GM18508 (cell line): ENCODE measurements at regions not wholly inside any gene's neighbourhood (a gene's known extent, or its start where the extent isn't known, plus 50 kb on each side); places are given as distances from the start of the nearest gene placed in this dataset.
"Not testable (repeated sequence)": the region's sequence is repeated elsewhere in the genome, so short reads cannot be mapped to it uniquely, and the experiment has no call there.

Experiments
- ATAC-seq: cut with Tn5 transposase; IDR thresholded peaks from one replicate; pipeline ENCODE4 v1.9.1; 2021; ENCODE audit warnings: moderate number of reproducible peaks; ENCODE audit not compliant: insufficient read depth, unreplicated experiment

- no peak for ATAC-seq
Measured at GRCh38 chr1:60920561-60920960, 161.8 kb upstream of the NFIA start.

- no peak for ATAC-seq
Measured at GRCh38 chr1:60918867-60919266, 163.5 kb upstream of the NFIA start.

- no peak for ATAC-seq
Measured at GRCh38 chr1:60916906-60917305, 165.5 kb upstream of the NFIA start.

- no peak for ATAC-seq
Measured at GRCh38 chr1:60916199-60916598, 166.2 kb upstream of the NFIA start.

GRCh38 chr1:60915441-60915840 is 166.9 kb upstream of the NFIA start:
- ATAC-seq: no peak

- ATAC-seq: no peak
Measured at GRCh38 chr1:60914982-60915381, 167.4 kb upstream of the NFIA start.

GRCh38 chr1:60913708-60914107 is 168.7 kb upstream of the NFIA start:
- not testable (repeated sequence) for ATAC-seq

- ATAC-seq: no peak
Measured at GRCh38 chr1:60913039-60913438, 169.3 kb upstream of the NFIA start.

GRCh38 chr1:60911966-60912697 is 170.2 kb upstream of the NFIA start:
- ATAC-seq: no peak

- no peak for ATAC-seq
Measured at GRCh38 chr1:60908159-60908558, 174.2 kb upstream of the NFIA start.

- no peak for ATAC-seq
Measured at GRCh38 chr1:60906526-60906925, 175.8 kb upstream of the NFIA start.

- no peak for ATAC-seq
Measured at GRCh38 chr1:60906039-60906438, 176.3 kb upstream of the NFIA start.

GRCh38 chr1:60904099-60904851 is 178.1 kb upstream of the NFIA start:
- ATAC-seq: no peak

GRCh38 chr1:60903591-60903990 is 178.8 kb upstream of the NFIA start:
- no peak for ATAC-seq

GRCh38 chr1:60899464-60899863 is 182.9 kb upstream of the NFIA start:
- ATAC-seq: no peak

GRCh38 chr1:60898987-60899386 is 183.4 kb upstream of the NFIA start:
- ATAC-seq: peak; percentile 76

GRCh38 chr1:60898413-60898812 is 183.9 kb upstream of the NFIA start:
- no peak for ATAC-seq

- no peak for ATAC-seq
Measured at GRCh38 chr1:60896701-60897363, 185.5 kb upstream of the NFIA start.

GRCh38 chr1:60895701-60896100 is 186.7 kb upstream of the NFIA start:
- no peak for ATAC-seq

- ATAC-seq: no peak
Measured at GRCh38 chr1:60895252-60895651, 187.1 kb upstream of the NFIA start.

GRCh38 chr1:60894741-60895140 is 187.6 kb upstream of the NFIA start:
- ATAC-seq: no peak
